Astrocyte of the hippocampus (primary cell): ENCODE measurements at regions not wholly inside any gene's neighbourhood (a gene's known extent, or its start where the extent isn't known, plus 50 kb on each side); places are given as distances from the start of the nearest gene placed in this dataset.
"Not testable (repeated sequence)": the region's sequence is repeated elsewhere in the genome, so short reads cannot be mapped to it uniquely, and the experiment has no call there.

Experiments used
- DNase-seq: peaks from one replicate; pipeline ENCODE4 v3.0.0; 2011; ENCODE audit warnings: low read depth, low spot score

- DNase-seq = peak; percentile 33
Observed at GRCh38 chr14:103186909-103187586, 63.8 kb downstream of the TNFAIP2 start.

- no peak for DNase-seq
Observed at GRCh38 chr14:103187911-103188310, 64.7 kb downstream of the TNFAIP2 start.

- DNase-seq = peak; percentile 35
Observed at GRCh38 chr14:103188810-103189480, 65.7 kb downstream of the TNFAIP2 start.

GRCh38 chr14:103189481-103190470, 66.5 kb downstream of the TNFAIP2 start:
- DNase-seq = no peak

GRCh38 chr14:103190741-103191140, 67.5 kb downstream of the TNFAIP2 start:
- DNase-seq = no peak

GRCh38 chr14:103191844-103192243, 68.6 kb downstream of the TNFAIP2 start:
- no peak for DNase-seq

- DNase-seq = no peak
Observed at GRCh38 chr14:103192246-103192840, 69.1 kb downstream of the TNFAIP2 start.

- not testable (repeated sequence) for DNase-seq
Observed at GRCh38 chr14:103192861-103193260, 69.6 kb downstream of the TNFAIP2 start.

GRCh38 chr14:103193491-103193890, 70.2 kb downstream of the TNFAIP2 start:
- DNase-seq = not testable (repeated sequence)

GRCh38 chr14:103194256-103195045, 71.2 kb downstream of the TNFAIP2 start:
- DNase-seq = peak; percentile 42

- DNase-seq = no peak
Observed at GRCh38 chr14:103195828-103196615, 72.8 kb downstream of the TNFAIP2 start.

GRCh38 chr14:103196716-103197115, 73.5 kb downstream of the TNFAIP2 start:
- no peak for DNase-seq

- no peak for DNase-seq
Observed at GRCh38 chr14:103198131-103199105, 75.2 kb downstream of the TNFAIP2 start.

GRCh38 chr14:103199124-103199523, 75.9 kb downstream of the TNFAIP2 start:
- no peak for DNase-seq

- no peak for DNase-seq
Observed at GRCh38 chr14:103201801-103202200, 78.5 kb downstream of the TNFAIP2 start.

GRCh38 chr14:103204852-103205540, 81.7 kb downstream of the TNFAIP2 start:
- no peak for DNase-seq

- no peak for DNase-seq
Observed at GRCh38 chr14:103205541-103205906, 82.3 kb downstream of the TNFAIP2 start.

GRCh38 chr14:103206023-103206481, 82.8 kb downstream of the TNFAIP2 start:
- DNase-seq = no peak
